NB4 (cell line): ENCODE measurements at regions not wholly inside any gene's neighbourhood (a gene's known extent, or its start where the extent isn't known, plus 50 kb on each side); places are given as distances from the start of the nearest gene placed in this dataset.
"Not testable (repeated sequence)": the region's sequence is repeated elsewhere in the genome, so short reads cannot be mapped to it uniquely, and the experiment has no call there.

Experiments
- DNase-seq: peaks from one replicate; pipeline ENCODE4 v3.0.0; 2010; ENCODE audit warnings: low read depth
- H3K4me3 ChIP-seq: one replicate; pipeline ENCODE4 v1.5.1; 2011; ENCODE audit warnings: mild to moderate bottlenecking, low read depth, low read length, moderate library complexity
- CTCF ChIP-seq: IDR thresholded peaks from one replicate; pipeline ENCODE4 v1.5.1; 2012; ENCODE audit warnings: low read depth, low read length
- MAX ChIP-seq: IDR thresholded peaks from 2 replicates; pipeline ENCODE4 v1.6.1; 2011; ENCODE audit warnings: low read depth, low read length
- MYC ChIP-seq: IDR thresholded peaks from 2 replicates; pipeline ENCODE4 v1.6.1; 2011; ENCODE audit warnings: low read depth, low read length
- POLR2A ChIP-seq: IDR thresholded peaks from 2 replicates; pipeline ENCODE4 v1.6.1; 2011; ENCODE audit warnings: mild to moderate bottlenecking; ENCODE audit not compliant: insufficient read length; ENCODE audit errors: extremely low read depth

- no peak for DNase-seq
- H3K4me3 ChIP-seq: no peak overlapping the region
- TF ChIP-seq MYC: no peak
- no peak for TF ChIP-seq CTCF
- no peak for TF ChIP-seq POLR2A
- no peak for TF ChIP-seq MAX
Observed at GRCh38 chr1:220942278-220942677, 63.0 kb downstream of the HLX start.

GRCh38 chr1:220942914-220943313 lies 63.7 kb downstream of the HLX start:
- DNase-seq, H3K4me3 ChIP-seq: not testable (repeated sequence)

- H3K4me3 ChIP-seq: no peak overlapping the region
- DNase-seq: no peak
- no peak for TF ChIP-seq POLR2A
- TF ChIP-seq MAX: no peak
- TF ChIP-seq CTCF: no peak
Observed at GRCh38 chr1:220943319-220943996, 64.2 kb downstream of the HLX start.

- no peak for DNase-seq
- TF ChIP-seq POLR2A: no peak
- TF ChIP-seq CTCF: no peak
- no peak for TF ChIP-seq MAX
- H3K4me3 ChIP-seq: no peak overlapping the region
Observed at GRCh38 chr1:220950576-220950975, 71.3 kb downstream of the HLX start.

- no peak for DNase-seq
- no peak for TF ChIP-seq MAX
- TF ChIP-seq CTCF: no peak
- TF ChIP-seq MYC: no peak
Observed at GRCh38 chr1:220952961-220953643, 73.9 kb downstream of the HLX start.

GRCh38 chr1:220954321-220955075 lies 75.3 kb downstream of the HLX start:
- no peak overlapping the region for H3K4me3 ChIP-seq
- TF ChIP-seq MYC: no peak
- TF ChIP-seq POLR2A: no peak
- no peak for TF ChIP-seq MAX
- TF ChIP-seq CTCF: no peak
- no peak for DNase-seq

More at GRCh38 chr1:220952961-220953643, 73.9 kb downstream of the HLX start:
- no peak overlapping the region for H3K4me3 ChIP-seq
